K562 (cell line): ENCODE measurements at regions not wholly inside any gene's neighbourhood (a gene's known extent, or its start where the extent isn't known, plus 50 kb on each side); places are given as distances from the start of the nearest gene placed in this dataset.

Experiments used
- NFIC ChIP-seq: fragments of 450-650 bp; IDR thresholded peaks from 2 replicates; pipeline ENCODE4 v1.6.1; 2017; ENCODE audit warnings: mild to moderate bottlenecking, inconsistent platforms
- TRIM24 ChIP-seq, 2 experiments: fragments of 450-650 bp; IDR thresholded peaks; 2 replicates each; pipeline ENCODE4 v1.6.1; 2016
- TF ChIP-seq, protein P1 (sequence below), 2 experiments: fragments of 450-650 bp in 1 of 2; sonication (generic) in 1 of 2; formaldehyde crosslinking in 1 of 2; IDR thresholded peaks; 2 replicates each; pipeline versions ENCODE4 v1.7.1 to v1.9.0; 2016 to 2022; ENCODE audit warnings: inconsistent platforms in 1 of 2, mild to moderate bottlenecking in 1 of 2, missing genetic modification reagents in 1 of 2

DNA sequence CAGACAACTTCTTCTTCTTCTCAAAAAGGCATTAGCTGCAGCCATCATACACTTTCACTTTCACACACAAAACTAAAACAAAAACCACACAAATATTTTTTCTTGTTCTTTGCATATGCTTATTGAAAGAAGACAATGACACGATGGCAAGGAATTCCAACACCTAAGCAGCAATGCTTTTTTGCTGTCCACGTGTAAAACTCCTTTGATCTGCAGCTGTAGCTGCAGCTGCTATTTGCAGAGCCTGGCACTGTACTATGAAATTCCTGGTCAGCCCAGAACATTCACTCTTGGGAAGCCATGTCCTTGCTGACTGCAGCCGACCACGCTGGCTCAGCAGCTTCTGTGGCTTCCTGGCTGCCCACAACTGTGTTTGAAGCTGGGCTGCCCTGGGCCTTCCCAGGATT is 316.2 kb downstream of the CDH2 start (continued):
- TF ChIP-seq, protein P1, sequence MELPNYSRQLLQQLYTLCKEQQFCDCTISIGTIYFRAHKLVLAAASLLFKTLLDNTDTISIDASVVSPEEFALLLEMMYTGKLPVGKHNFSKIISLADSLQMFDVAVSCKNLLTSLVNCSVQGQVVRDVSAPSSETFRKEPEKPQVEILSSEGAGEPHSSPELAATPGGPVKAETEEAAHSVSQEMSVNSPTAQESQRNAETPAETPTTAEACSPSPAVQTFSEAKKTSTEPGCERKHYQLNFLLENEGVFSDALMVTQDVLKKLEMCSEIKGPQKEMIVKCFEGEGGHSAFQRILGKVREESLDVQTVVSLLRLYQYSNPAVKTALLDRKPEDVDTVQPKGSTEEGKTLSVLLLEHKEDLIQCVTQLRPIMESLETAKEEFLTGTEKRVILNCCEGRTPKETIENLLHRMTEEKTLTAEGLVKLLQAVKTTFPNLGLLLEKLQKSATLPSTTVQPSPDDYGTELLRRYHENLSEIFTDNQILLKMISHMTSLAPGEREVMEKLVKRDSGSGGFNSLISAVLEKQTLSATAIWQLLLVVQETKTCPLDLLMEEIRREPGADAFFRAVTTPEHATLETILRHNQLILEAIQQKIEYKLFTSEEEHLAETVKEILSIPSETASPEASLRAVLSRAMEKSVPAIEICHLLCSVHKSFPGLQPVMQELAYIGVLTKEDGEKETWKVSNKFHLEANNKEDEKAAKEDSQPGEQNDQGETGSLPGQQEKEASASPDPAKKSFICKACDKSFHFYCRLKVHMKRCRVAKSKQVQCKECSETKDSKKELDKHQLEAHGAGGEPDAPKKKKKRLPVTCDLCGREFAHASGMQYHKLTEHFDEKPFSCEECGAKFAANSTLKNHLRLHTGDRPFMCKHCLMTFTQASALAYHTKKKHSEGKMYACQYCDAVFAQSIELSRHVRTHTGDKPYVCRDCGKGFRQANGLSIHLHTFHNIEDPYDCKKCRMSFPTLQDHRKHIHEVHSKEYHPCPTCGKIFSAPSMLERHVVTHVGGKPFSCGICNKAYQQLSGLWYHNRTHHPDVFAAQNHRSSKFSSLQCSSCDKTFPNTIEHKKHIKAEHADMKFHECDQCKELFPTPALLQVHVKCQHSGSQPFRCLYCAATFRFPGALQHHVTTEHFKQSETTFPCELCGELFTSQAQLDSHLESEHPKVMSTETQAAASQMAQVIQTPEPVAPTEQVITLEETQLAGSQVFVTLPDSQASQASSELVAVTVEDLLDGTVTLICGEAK (IDR thresholded peaks at IDR 0.05), result no peak
- TF ChIP-seq, protein P1 (CRISPR knock-in tag; IDR thresholded peaks at IDR 0.05), result no peak
- TF ChIP-seq TRIM24 (IDR thresholded peaks at IDR 0.05) (no peak), NFIC (no peak)
